ENCODE measurements at regions not wholly inside any gene's neighbourhood (a gene's known extent, or its start where the extent isn't known, plus 50 kb on each side); places are given as distances from the start of the nearest gene placed in this dataset.
"Not testable (repeated sequence)": the region's sequence is repeated elsewhere in the genome, so short reads cannot be mapped to it uniquely, and the experiment has no call there.

DNA sequence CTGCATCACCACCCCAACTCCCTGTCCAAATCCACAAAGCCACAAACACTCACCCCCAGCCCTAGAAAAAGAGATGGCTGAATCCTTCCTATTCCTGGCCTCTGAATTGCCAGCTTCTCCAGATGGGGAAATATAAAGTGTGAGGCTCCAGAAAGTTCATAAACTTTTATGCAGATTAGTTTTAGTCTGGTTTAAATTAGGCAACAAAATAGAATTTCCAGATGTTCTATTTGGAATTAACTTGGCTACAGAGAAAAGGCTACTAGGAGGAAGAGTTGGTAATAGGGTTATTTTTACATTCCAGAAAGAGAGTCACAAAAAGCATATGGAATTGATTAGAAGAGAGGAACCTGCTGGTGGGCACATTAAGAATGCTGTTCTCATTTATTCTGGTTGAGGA lies 56.0 kb downstream of the EN1 start:
- no peak for DNase-seq

DNA sequence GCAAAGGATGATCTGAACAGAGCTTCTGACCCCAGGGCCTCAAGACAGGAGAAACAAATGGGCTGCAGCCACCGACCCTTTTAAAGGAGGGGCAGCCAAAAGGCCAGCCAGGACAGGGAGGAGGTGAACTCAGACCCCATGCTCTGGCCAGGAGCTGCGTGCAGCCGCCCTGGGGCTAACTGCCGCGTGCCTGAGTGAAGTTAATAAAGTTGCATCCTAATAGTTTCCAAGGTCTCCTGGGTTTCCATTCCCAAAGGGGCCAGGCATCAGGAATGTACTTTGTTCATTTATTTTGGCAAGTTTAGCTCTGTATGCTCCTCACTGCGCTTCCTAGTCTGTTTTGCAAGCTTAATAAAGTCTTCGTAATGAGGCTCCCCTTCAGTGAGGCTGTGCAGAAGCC lies 60.7 kb downstream of the EN1 start:
- DNase-seq = no peak

DNA sequence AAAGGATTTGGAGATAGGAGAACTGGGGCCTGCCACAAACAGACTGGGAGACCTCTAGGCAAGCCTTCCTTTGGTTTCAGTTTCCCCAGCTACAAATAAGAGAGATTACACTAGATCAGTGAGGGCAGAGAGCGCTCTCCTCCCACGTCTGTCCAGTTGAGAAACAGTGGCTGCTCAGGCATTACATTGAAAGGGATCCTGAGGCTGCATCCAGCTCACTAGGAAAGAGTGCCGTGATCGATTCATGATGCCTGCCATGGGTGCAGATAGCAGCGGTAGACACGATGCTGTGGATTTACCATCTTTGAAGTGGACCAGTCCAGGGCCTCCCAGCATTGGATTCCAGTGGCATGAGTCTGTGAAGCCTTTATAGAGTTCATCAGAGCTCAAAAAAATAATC lies 62.6 kb downstream of the EN1 start:
- no peak for DNase-seq

GRCh38 chr2:118779362-118779761 lies 68.1 kb downstream of the EN1 start:
- DNase-seq = no peak

DNA sequence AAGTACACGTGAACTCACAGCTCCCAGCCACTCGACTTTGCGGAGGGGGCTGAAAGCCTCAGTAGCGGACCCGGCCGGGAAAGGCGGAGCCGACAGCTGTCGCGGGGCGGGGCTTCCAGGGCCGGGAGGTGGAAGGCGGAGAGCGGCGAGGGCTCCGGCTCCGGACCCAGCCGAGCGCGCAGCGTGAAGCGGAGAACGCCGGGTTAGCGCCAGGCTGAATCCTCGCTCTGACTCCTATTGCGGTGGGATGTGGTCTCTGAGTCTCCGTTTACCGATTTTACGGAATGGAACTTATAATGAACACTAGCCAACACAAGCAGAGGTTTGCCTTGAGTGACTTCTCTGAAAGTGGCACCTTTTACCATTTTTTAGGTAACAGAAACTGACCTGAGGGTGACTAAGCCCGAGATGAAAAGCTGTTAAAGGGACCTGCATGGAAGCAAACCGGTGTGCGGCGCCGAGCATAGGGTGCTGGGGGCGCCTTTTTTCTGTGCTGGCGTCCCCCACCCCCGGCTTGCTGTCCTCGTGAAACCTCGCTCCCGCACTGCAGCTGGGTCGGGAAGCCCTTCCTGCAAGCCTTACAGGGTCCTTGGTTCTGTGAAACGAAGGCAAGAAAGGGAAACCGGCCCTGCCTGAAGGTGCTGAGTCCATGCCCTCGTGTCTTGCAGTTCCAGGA lies 72.9 kb downstream of the EN1 start:
- no peak for DNase-seq

DNA sequence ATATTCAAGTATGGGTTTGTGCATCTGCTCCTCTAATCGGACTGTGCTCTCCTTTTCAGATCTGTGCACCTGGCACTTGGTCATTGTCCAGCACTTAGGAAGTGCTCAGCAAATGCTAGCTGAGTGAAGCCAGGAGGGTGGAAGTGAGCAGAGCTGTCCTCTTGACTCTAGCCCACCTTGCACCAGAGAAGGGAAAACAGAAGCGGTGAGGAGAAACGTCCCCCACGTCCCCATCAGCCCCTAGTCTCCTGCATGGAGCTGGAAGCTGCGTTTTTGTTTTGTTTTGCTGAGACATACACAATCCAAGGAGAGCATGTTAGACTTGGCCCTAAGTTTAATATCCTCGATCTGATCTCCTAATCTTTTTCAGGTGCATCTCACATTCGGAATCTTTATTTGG lies 73.6 kb downstream of the EN1 start:
- no peak for DNase-seq

- DNase-seq = no peak
Observed at GRCh38 chr2:118772487-118773200, 74.8 kb downstream of the EN1 start.

- DNase-seq = no peak
Observed at GRCh38 chr2:118769707-118770400, 77.6 kb downstream of the EN1 start.

DNA sequence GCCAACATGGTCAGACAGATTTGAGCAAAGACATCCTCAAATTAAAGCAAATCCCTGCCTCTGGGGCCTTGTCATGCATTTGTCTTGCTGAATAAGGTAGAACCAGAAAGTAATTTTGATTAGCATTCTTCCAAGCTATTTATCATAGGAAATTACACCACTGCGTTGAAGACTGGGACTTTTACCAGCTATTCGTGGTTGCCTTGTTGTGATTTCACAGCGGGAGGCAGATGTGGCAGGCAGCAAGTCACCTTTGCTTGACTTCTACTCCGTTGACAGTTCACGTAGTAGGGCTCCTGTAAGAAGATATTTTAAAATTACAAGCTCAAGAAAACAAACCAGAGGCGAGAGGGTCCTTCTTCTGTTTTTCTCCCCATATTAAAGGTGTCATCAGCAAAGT lies 80.6 kb downstream of the EN1 start:
- no peak for DNase-seq

DNA sequence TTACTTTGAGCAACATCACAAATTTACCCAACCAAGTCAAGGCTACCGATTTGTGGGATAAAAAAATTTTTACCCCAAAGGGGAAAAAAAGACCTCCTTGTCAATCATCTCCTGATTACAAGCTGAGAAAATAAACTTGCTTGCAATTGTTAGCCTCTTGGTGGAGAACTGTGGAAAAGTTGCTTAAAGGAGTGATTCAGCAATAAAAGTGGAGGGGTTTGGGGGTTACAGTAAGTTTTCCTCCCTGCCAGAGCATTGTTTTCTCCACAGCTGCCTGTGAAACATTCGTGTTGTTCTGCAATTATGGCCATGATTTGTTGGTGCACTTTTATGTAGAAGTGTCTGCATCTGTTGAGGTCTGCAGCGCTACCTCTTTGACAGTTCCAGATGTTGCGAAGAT lies 82.6 kb downstream of the EN1 start:
- DNase-seq = no peak

DNA sequence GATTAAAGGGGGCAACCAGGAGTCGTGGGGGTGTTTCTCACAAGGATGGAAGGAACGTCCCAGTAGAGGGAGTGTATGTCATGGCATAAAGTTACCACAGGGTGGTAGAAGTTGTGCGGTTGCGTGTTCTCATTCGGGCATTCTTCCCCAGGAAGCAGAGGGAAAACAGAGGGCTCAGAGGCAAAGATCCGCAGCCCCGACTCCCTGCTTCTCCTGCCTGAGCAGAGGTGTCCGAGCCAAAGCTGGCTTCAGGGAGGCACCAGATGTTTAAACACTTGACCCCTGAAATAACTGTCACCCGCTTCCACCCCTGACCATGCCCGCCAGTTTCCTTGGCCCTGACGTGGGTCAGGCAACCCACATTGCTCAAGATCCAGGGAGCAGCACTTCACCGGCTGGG lies 83.7 kb downstream of the EN1 start:
- no peak for DNase-seq

- DNase-seq = no peak
Observed at GRCh38 chr2:118762290-118762689, 85.2 kb downstream of the EN1 start.

GRCh38 chr2:118761771-118762170 lies 85.7 kb downstream of the EN1 start:
- no peak for DNase-seq

DNA sequence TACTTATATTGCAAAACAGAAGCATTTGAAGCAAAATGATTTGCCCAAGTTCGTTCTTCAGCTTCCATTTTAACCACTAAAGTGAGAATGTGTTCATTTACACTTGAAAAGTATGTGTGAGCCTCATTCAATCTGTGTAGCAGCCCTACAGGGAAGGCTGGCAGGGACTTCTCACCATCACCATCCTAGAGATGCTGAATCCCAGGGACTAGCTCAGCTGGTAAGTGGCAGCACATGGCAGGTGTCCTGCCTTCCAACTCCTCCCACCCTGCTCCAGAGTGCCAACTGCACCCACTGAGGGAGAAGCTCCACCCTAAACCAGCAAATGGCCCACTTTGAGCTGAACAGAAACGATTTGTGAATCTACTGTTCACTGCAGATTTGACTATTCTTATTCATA lies 91.5 kb downstream of the EN1 start:
- DNase-seq = no peak

DNA sequence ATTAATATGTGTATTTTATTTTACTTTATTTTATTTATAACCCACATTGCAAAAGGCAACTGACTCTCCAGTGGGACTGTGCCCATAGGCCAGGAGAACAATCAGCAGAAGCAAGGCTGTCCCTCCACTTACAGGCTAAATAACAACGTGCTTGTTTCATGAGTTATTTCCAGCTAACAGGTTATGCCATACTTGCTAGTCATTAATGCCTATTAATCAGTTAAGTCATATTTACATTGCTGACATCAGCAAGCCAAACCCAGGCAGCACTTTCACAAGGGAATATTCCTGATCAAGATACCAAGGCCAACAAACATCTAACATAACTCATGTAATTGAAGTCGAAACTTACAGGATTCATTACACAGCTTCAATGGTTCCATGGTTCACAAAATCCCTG lies 92.1 kb downstream of the EN1 start:
- no peak for DNase-seq

DNA sequence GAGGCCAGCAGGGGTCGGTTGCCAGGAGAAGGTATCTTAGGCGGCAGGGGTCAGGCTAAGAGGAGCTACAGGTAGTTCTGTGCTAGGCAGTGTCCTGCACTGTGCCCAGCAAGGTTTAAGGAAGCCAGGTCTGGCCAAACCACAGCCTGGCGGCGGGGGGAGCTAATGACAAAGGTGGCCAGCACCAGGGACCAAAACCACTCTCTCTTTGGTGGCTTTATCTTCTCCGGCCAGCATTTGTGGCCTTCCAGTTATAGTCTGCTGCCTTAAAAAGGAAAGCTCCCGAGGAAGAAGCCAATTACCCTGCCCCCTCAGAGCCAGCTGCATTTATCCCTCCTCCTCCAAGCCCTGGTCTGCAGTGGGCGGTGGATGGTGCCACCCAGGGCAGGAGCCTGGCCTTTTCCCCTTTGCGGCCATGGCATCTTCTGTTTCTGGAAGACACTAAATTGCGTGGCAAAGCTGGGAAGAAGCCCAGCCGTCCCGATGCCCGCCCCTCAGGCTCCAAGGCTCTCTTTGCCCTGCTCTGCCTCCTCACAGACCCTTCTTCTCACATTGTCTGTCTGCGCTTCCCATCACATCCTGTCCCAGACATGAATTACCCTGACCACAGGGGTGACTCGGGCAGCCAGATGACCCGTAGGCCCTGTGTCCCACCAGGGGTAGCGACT lies 94.6 kb downstream of the EN1 start:
- no peak for DNase-seq

DNA sequence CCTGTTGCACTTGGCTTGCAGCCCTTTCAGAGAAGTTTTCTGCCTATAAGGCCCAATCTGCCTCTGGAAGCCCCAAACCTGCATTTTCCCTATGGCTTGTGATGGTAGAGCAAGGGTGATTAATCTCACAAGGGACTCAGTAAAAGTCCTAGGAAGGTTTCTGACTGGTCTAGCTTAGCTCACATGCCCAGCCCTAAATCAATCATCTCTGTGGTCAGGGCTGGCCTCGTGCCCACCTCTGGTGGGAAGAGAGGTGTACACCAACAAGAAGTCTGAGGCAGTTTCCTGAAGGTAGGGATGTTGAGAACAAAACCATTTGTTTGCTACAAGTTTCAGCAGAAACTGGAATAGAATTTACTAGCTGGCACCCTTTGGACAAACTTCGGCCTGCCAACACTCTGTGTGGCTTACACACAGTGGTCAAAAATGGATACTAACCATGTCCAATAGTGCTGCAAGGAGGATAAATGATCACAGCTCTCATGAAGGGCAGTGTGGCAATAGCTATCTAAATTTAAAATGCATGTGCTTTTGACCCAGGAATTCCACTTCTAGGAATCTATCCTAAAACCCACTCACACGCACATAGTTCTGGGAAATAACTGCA lies 96.4 kb downstream of the EN1 start:
- DNase-seq = no peak

DNA sequence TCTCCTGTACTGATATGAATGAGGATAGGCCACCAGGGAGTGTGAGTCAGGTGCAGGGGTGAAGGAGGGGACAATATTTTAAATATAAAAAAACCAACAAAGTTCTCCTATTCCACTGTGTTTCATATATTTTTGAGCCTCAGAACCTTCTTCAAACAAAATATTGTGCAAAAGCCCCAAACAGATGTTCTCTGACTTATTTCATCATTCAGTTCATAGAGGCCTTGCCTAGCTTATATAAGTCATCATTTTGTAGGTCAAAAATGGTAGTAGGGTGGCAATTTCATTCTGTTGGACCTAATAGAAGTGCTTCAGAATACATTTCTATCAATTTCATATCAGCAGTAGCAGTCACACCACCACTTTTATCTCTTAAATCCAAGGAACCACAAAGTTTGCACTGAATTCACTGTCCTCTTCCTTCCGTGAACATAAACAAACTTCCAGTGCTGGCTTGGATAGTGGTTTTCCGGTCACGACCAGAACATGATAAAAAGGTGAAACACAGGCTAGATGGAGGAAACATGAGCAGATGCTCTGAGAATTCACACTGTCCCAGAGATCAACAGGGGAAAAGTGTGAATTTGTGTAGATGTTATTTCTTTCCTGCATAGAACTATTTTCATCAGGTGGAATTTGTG lies 99.1 kb downstream of the EN1 start:
- no peak for DNase-seq

DNA sequence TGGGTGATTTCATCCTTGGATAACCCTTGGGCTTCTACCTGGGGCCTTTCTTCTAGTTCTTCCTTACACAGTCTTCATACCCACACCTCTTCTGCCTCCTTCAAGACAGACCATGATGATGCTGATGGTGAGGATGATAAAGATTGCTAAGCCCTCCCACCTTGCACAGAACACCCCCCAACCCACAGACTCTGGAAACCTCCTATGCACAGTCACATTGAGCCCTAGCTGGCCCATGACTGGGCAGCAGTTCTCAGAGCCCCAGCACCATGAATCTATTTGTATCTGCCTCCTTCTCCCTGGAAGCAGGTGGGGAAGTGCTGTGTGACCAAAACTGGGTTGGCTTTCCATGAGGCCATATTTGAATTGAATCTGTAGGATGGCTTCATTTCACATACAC lies 99.8 kb downstream of the EN1 start:
- no peak for DNase-seq

DNA sequence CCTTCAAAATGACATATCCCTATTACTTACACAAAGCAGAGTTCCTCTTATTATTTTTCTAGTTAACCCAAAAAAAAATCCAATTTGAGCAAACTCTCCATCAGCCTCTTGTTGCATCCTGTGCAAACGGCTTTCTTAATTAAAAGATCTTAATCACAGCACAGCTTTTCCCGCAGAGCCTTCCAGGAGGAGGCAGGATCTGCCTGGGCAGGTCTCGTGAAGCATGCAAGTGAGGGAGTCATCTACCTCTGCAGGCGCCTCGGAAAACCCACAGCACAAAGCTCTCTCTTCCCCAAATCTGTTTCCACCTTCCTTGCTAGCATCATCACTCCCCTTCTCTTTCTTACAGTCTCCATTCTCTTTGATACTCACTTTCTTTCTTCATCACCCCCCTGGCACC lies 100.4 kb downstream of the EN1 start:
- no peak for DNase-seq

DNA sequence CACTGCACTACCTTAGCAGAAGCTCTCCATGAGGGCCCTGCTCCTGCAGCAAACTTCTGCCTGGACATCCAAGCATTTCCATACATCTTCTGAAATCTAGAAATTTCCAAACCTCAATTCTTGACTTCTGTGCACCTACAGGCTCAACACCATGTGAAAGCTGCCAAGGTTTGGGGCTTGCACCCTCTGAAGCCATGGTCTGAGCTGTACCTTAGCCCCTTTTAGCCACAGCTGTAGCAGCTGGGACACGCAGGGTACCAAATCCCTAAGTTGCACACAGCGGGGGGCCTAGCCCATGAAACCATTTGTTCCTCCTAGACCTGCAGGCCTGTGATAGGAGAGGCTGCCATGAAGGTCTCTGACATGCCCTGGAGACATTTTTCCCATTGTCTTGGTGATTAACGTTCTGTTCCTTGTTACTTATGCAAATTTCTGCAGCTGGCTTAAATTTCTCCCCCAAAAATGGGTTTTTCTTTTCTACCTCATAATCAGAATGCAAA lies 102.7 kb downstream of the EN1 start:
- DNase-seq = not testable (repeated sequence)

DNA sequence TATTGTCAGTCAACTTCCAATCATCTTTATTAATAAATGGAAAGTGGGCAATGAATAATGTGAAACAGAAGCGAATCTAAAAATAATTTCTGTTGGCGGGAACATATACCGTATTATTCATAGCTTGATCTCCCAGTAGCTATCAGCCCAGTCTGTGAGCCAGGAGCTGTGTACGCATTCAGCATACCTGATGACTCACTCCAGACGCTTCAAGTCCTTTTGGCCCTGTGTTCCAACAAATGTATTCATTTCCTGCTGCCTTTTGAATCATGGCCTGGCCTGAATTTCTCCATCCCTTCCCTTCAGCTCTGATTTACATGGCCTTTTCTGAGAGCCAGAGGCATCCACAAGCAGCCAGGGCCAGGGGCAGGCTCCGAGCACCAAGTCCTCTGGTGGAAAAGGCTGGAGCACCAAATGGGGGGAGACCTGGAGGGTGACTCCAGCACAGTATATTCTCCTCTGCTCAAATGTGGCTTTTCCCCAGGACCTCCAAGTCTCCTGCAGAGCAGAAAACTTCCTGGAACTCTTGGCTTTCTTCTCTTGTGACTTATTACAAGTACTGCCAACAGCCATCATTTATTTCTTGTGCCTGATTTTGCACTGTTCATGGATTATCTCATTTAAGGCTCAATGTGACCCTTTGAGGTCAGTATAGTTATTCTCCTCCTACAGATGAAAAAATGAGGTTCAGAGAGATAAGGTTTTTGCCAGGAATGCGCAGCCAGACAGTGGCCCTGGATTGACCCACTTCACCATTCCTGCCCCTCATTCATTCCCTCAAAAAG lies 108.7 kb downstream of the EN1 start:
- DNase-seq = no peak

All from DMS79 (cell line).